ENCODE measurements at regions not wholly inside any gene's neighbourhood (a gene's known extent, or its start where the extent isn't known, plus 50 kb on each side); places are given as distances from the start of the nearest gene placed in this dataset.

DNA sequence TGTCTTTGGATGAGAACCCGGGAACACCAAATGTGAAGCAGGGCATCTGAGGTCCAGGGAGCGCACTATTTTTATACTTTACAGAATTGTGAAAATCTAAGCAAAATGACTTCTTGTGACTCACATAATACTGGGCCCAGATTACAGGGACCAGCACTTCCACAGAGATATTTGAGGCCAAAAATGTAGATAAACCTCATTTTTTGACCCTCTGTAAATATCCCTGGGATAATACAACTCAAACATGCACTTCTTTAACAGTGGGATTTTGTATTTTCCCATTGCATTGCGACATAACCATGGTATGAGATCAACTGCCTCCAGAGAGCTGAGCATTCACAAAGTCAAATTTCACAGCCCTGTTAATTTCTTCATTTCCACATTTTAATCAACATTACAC, 289.4 kb upstream of the ADGRL4 start:
- H4K20me1 ChIP-seq (ENCODE audit: insufficient read depth, low read length): no peaks in the 10 kb centered on the region
- DNase-seq (ENCODE audit: low spot score): no peak
- TF ChIP-seq EZH2phosphoT487 (IDR thresholded peaks at IDR 0.05; ENCODE audit: borderline replicate concordance, low read depth, low read length): no peak
- TF ChIP-seq CTCF (conservative IDR thresholded peaks at IDR 0.05; ENCODE audit: low read length): no peak
- no peak overlapping the region for H2AFZ ChIP-seq (ENCODE audit: low read length)
- H3K9me3 ChIP-seq (ENCODE audit: low read length): no peaks in the 10 kb centered on the region
- BruUV-seq (replicated peaks): no TSS peak
- no peaks in the 10 kb centered on the region for H3K36me3 ChIP-seq (ENCODE audit: insufficient read depth, low read length)
- H3K9me2 ChIP-seq (ENCODE audit: insufficient read depth, low read length): no peaks in the 10 kb centered on the region
- ChIA-PET CTCF (ENCODE audit: unreplicated experiment) (no interaction called here), POLR2A (no interaction called here)
- no peak overlapping the region for H3K4me3 ChIP-seq (ENCODE audit: low read depth, low read length, poor library complexity, severe bottlenecking)
- H3K4me2 ChIP-seq (ENCODE audit: low read length): no peak overlapping the region
- no peaks in the 10 kb centered on the region for H3K4me1 ChIP-seq (ENCODE audit: insufficient read depth, low read length, poor library complexity, severe bottlenecking)
- no peaks in the 10 kb centered on the region for H3K79me2 ChIP-seq (ENCODE audit: insufficient read depth, low read depth, low read length)
- intact Hi-C loops (cut with micrococcal nuclease; ENCODE audit: unreplicated experiment): no loop called here
- H3K27ac ChIP-seq (ENCODE audit: low read depth, low read length, poor library complexity, severe bottlenecking): no peak overlapping the region

DNA sequence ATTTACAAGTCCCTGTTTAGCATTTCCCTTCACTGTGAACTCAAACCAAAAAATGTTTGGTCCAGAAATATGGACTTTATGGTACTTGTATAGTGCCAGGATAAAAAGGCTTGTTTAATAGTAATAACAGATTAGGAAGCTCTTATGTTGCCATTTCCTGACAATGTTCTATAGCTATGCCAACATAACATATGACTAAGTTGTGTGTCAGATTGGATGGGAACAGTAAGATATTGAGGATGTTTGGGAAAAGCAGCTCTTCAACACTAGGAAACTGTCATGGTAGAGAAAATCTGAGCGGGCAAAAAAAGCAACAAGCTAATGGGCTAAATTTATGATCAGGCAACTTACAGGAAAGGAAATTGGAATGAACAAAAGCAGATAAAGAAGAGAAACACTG, 287.1 kb upstream of the ADGRL4 start:
- Histone ChIP-seq H3K79me2 (ENCODE audit: insufficient read depth, low read depth, low read length) (no peaks in the 10 kb centered on the region), H3K4me3 (ENCODE audit: low read depth, low read length, poor library complexity, severe bottlenecking) (no peak overlapping the region), H2AFZ (ENCODE audit: low read length) (no peak overlapping the region), H3K9me3 (ENCODE audit: low read length) (no peaks in the 10 kb centered on the region), H3K4me1 (ENCODE audit: insufficient read depth, low read length, poor library complexity, severe bottlenecking) (no peaks in the 10 kb centered on the region), H3K4me2 (ENCODE audit: low read length) (no peak overlapping the region), H3K36me3 (ENCODE audit: insufficient read depth, low read length) (no peaks in the 10 kb centered on the region), H4K20me1 (ENCODE audit: insufficient read depth, low read length) (no peaks in the 10 kb centered on the region), H3K9me2 (ENCODE audit: insufficient read depth, low read length) (no peaks in the 10 kb centered on the region), H3K27ac (ENCODE audit: low read depth, low read length, poor library complexity, severe bottlenecking) (no peak overlapping the region)
- intact Hi-C loops (cut with micrococcal nuclease; ENCODE audit: unreplicated experiment): no loop called here
- no peak for DNase-seq (ENCODE audit: low spot score)
- BruUV-seq (replicated peaks): no TSS peak
- POLR2A ChIA-PET: interaction anchor here (1.1 kb wide), 1 partner anchor 17 kb away, joined by 3 read pairs; no protein-coding TSS in a partner anchor
- CTCF ChIA-PET (ENCODE audit: unreplicated experiment): no interaction called here
- TF ChIP-seq EZH2phosphoT487 (IDR thresholded peaks at IDR 0.05; ENCODE audit: borderline replicate concordance, low read depth, low read length) (no peak), CTCF (conservative IDR thresholded peaks at IDR 0.05; ENCODE audit: low read length) (no peak)

DNA sequence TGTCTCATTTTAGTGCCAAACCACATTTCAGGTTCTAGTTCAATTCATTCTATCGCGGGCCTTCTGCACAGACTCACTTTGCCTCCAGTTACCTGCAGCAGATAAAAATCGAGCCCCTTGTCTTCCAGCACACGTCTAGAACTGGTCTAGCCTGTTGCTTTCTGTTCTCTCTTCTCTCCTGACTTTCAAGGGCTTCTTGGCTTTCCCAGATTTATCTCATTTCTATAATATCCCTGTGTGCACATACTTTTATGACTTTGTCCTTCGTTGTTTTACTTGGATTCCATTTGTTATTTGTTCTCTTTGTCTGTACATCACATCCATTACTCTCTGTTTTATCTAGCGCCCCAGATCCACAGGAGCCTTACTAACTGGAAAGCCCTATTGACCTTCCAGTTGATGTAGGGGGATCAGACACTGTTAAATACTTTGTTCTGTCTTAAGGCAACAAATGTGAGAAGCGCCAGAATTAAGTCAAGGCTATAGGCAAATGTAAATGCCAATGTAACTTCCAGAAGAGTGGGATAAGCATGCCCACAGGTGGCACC, 284.5 kb upstream of the ADGRL4 start:
- BruUV-seq (replicated peaks): no TSS peak

More for the DNA sequence above, 284.5 kb upstream of the ADGRL4 start:
- ChIA-PET CTCF (ENCODE audit: unreplicated experiment) (no interaction called here), POLR2A (no interaction called here)
- no peak overlapping the region for H3K4me2 ChIP-seq (ENCODE audit: low read length)
- H3K9me3 ChIP-seq (ENCODE audit: low read length): no peaks in the 10 kb centered on the region
- DNase-seq (ENCODE audit: low spot score): no peak
- no peak overlapping the region for H3K4me3 ChIP-seq (ENCODE audit: low read depth, low read length, poor library complexity, severe bottlenecking)
- no peak overlapping the region for H2AFZ ChIP-seq (ENCODE audit: low read length)
- no peaks in the 10 kb centered on the region for H3K4me1 ChIP-seq (ENCODE audit: insufficient read depth, low read length, poor library complexity, severe bottlenecking)
- no peaks in the 10 kb centered on the region for H3K9me2 ChIP-seq (ENCODE audit: insufficient read depth, low read length)
- H3K36me3 ChIP-seq (ENCODE audit: insufficient read depth, low read length): no peaks in the 10 kb centered on the region
- intact Hi-C loops (cut with micrococcal nuclease; ENCODE audit: unreplicated experiment): no loop called here
- no peak overlapping the region for H3K27ac ChIP-seq (ENCODE audit: low read depth, low read length, poor library complexity, severe bottlenecking)
- no peaks in the 10 kb centered on the region for H4K20me1 ChIP-seq (ENCODE audit: insufficient read depth, low read length)
- no peaks in the 10 kb centered on the region for H3K79me2 ChIP-seq (ENCODE audit: insufficient read depth, low read depth, low read length)
- TF ChIP-seq CTCF (conservative IDR thresholded peaks at IDR 0.05; ENCODE audit: low read length) (no peak), EZH2phosphoT487 (IDR thresholded peaks at IDR 0.05; ENCODE audit: borderline replicate concordance, low read depth, low read length) (no peak)
